EH (cell line): ENCODE measurements at regions not wholly inside any gene's neighbourhood (a gene's known extent, or its start where the extent isn't known, plus 50 kb on each side); places are given as distances from the start of the nearest gene placed in this dataset.

Experiments
- DNase-seq: peaks from one replicate; pipeline ENCODE4 v3.0.0-alpha.2; 2015; ENCODE audit warnings: low read depth

GRCh38 chr5:35430381-35431162 lies 187.1 kb upstream of the SPEF2 start:
- DNase-seq: no peak

- DNase-seq: no peak
Observed at GRCh38 chr5:35420200-35420599, 189.9 kb upstream of the PRLR start.

- DNase-seq: no peak
Observed at GRCh38 chr5:35417040-35417439, 186.8 kb upstream of the PRLR start.

GRCh38 chr5:35416217-35416988 lies 186.1 kb upstream of the PRLR start:
- DNase-seq: no peak

GRCh38 chr5:35415309-35415708 lies 185.0 kb upstream of the PRLR start:
- no peak for DNase-seq

- no peak for DNase-seq
Observed at GRCh38 chr5:35409361-35409760, 179.1 kb upstream of the PRLR start.

- no peak for DNase-seq
Observed at GRCh38 chr5:35408146-35408545, 177.9 kb upstream of the PRLR start.

- DNase-seq: no peak
Observed at GRCh38 chr5:35407697-35408096, 177.4 kb upstream of the PRLR start.

- no peak for DNase-seq
Observed at GRCh38 chr5:35405938-35406337, 175.7 kb upstream of the PRLR start.

GRCh38 chr5:35404701-35405100 lies 174.4 kb upstream of the PRLR start:
- no peak for DNase-seq

GRCh38 chr5:35393901-35394300 lies 163.6 kb upstream of the PRLR start:
- DNase-seq: no peak

GRCh38 chr5:35384658-35385057 lies 154.4 kb upstream of the PRLR start:
- no peak for DNase-seq

- DNase-seq: no peak
Observed at GRCh38 chr5:35383041-35383440, 152.8 kb upstream of the PRLR start.

GRCh38 chr5:35377653-35378052 lies 147.4 kb upstream of the PRLR start:
- DNase-seq: no peak

- DNase-seq: no peak
Observed at GRCh38 chr5:35374584-35374983, 144.3 kb upstream of the PRLR start.

GRCh38 chr5:35373249-35373648 lies 143.0 kb upstream of the PRLR start:
- no peak for DNase-seq

GRCh38 chr5:35372482-35372881 lies 142.2 kb upstream of the PRLR start:
- no peak for DNase-seq

GRCh38 chr5:35371951-35372426 lies 141.7 kb upstream of the PRLR start:
- DNase-seq: no peak

- no peak for DNase-seq
Observed at GRCh38 chr5:35370871-35371270, 140.6 kb upstream of the PRLR start.

- no peak for DNase-seq
Observed at GRCh38 chr5:35369965-35370790, 139.9 kb upstream of the PRLR start.

GRCh38 chr5:35367526-35367925 lies 137.2 kb upstream of the PRLR start:
- no peak for DNase-seq

GRCh38 chr5:35365758-35366157 lies 135.5 kb upstream of the PRLR start:
- no peak for DNase-seq

- no peak for DNase-seq
Observed at GRCh38 chr5:35364350-35364749, 134.1 kb upstream of the PRLR start.
